GM12891 (cell line): ENCODE measurements at regions not wholly inside any gene's neighbourhood (a gene's known extent, or its start where the extent isn't known, plus 50 kb on each side); places are given as distances from the start of the nearest gene placed in this dataset.
"Not testable (repeated sequence)": the region's sequence is repeated elsewhere in the genome, so short reads cannot be mapped to it uniquely, and the experiment has no call there.

ENCODE experiments used
- DNase-seq: peaks from one replicate; pipeline ENCODE4 v3.0.0; 2011; ENCODE audit warnings: low spot score; ENCODE audit not compliant: insufficient read length
- FAIRE-seq: peaks from 2 replicates; lab custom pipeline; 2011; peaks lifted over from hg19 to GRCh38; lab: Jason Lieb, UNC
- PAX5 ChIP-seq: IDR thresholded peaks from 2 replicates; pipeline ENCODE4 v1.6.1; 2011; ENCODE audit warnings: low read length, moderate library complexity, mild to moderate bottlenecking; ENCODE audit not compliant: insufficient read depth, severe bottlenecking
- POLR2A ChIP-seq: IDR thresholded peaks from 2 replicates; pipeline ENCODE4 v1.6.1; 2011; ENCODE audit warnings: low read depth, low read length, control low read depth
- POLR2AphosphoS5 ChIP-seq: IDR thresholded peaks from 2 replicates; pipeline ENCODE4 v1.6.1; 2011; ENCODE audit warnings: low read depth, low read length, control low read depth
- POU2F2 ChIP-seq: IDR thresholded peaks from 2 replicates; pipeline ENCODE4 v1.6.1; 2011; ENCODE audit warnings: low read depth, mild to moderate bottlenecking, control low read depth, low read length, moderate library complexity
- SPI1 ChIP-seq: IDR thresholded peaks from 2 replicates; pipeline ENCODE4 v1.6.1; 2011; ENCODE audit warnings: low read depth, low read length, control low read depth
- TAF1 ChIP-seq: IDR thresholded peaks from 2 replicates; pipeline ENCODE4 v1.6.1; 2011; ENCODE audit warnings: low read depth, low read length, control low read depth

DNA sequence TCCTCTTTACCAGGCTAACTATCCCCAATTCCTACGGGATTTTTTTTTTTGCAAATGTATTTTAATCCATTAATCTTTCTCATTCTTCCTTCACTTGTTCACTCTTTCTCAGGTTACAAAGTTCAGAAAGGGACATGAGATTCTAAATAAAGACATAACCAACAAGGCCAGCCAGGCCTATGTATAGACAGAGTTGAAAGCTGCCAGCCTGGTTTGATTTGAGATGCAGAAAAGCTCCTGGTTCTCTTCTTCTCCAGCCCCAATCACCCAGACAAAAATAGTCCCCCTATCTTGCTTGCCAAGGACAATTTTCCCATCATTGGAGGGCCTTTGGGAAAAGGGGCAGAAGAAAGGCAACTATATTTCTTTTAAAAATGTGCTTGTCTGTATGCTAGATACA, 398.8 kb downstream of the NFIB start:
- FAIRE-seq (no peak), DNase-seq (no peak)
- no peak for TF ChIP-seq SPI1
- TF ChIP-seq POU2F2: no peak
- TF ChIP-seq POLR2A: no peak
- TF ChIP-seq POLR2AphosphoS5: no peak

- no peak for FAIRE-seq
- DNase-seq: no peak
- TF ChIP-seq PAX5: no peak
- TF ChIP-seq POLR2A: no peak
Measured at GRCh38 chr9:13911473-13911872, 402.5 kb downstream of the NFIB start.

- not testable (repeated sequence) for DNase-seq, FAIRE-seq
Measured at GRCh38 chr9:13907842-13908241, 406.1 kb downstream of the NFIB start.

DNA sequence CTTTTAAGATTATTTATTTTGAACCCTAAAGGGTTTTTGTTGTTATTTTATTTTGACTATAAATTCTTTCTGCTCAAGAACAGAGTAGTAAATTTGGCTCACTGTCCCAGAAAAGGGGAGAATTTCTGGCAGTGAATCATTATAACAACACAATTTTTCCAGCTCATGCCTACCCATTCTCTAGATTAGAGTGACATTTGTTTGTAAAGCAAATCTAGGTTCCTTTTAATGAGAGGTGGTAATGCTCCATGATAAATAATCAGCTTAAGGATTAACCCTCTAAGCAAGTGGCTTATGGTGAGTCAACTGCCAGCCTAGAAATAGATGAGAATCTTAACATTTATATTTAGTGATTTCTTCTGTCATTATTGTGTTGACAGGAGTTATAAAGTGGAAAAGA, 409.2 kb downstream of the NFIB start:
- FAIRE-seq: no peak
- no peak for DNase-seq
- TF ChIP-seq POLR2AphosphoS5: no peak
- no peak for TF ChIP-seq PAX5
- no peak for TF ChIP-seq TAF1
- no peak for TF ChIP-seq POLR2A
- no peak for TF ChIP-seq SPI1
- no peak for TF ChIP-seq POU2F2

GRCh38 chr9:13904311-13904710, 409.6 kb downstream of the NFIB start:
- FAIRE-seq (no peak), DNase-seq (no peak)
- TF ChIP-seq PAX5: no peak
- no peak for TF ChIP-seq POLR2A
- TF ChIP-seq TAF1: no peak
- no peak for TF ChIP-seq POU2F2
- TF ChIP-seq POLR2AphosphoS5: no peak

GRCh38 chr9:13902286-13903066, 411.5 kb downstream of the NFIB start:
- no peak for FAIRE-seq
- no peak for DNase-seq
- TF ChIP-seq POLR2AphosphoS5 (no peak), POU2F2 (no peak), SPI1 (no peak), PAX5 (no peak), POLR2A (no peak), TAF1 (no peak)

DNA sequence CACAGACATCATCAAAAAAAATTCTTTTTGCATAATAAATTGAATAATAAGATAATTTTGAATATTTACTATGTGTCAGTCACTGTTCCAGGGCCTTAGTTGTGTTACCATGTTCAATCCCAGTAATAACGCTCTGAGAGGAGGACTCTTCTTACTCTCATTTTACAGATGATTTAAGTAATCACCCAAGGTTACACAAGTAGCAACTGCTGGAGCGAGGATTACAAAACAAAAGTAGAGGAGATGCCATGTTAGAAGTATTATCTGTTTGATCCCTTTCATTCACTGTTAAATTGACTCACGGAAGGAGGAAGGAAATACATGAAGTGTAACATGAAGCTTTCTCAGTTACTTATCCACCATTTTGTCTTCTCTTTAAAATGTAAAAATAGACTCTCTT, 412.8 kb downstream of the NFIB start:
- DNase-seq: no peak
- TF ChIP-seq PAX5: no peak
- no peak for TF ChIP-seq POLR2AphosphoS5
- no peak for TF ChIP-seq POLR2A
- TF ChIP-seq TAF1: no peak
- no peak for TF ChIP-seq POU2F2
- TF ChIP-seq SPI1: no peak
- FAIRE-seq: no peak

DNA sequence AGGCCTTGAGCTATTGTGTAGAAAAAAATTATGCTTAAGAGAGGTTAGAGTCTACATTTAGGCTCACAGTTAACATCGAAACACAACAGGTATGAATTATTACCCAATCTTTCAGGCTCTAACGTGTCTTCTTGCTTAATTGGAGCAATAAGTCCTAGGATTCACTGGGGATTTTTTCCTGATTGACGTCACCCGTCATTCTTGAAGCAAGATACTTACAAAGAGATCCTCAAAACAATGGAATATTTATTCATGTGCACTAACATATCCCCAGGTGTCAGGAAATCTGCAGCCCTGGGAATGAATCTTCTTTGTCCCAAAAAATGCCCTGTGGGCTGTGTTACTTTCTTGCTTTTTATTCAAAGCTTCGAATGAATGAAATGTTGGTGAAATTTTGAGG, 413.5 kb downstream of the NFIB start:
- DNase-seq (no peak), FAIRE-seq (no peak)
- TF ChIP-seq TAF1 (no peak), POLR2AphosphoS5 (no peak), SPI1 (no peak), PAX5 (no peak), POU2F2 (no peak), POLR2A (no peak)

- DNase-seq: no peak
- TF ChIP-seq POLR2A: no peak
- TF ChIP-seq POLR2AphosphoS5: no peak
- TF ChIP-seq SPI1: no peak
- FAIRE-seq: no peak
Measured at GRCh38 chr9:13899924-13900323, 414.0 kb downstream of the NFIB start.

DNA sequence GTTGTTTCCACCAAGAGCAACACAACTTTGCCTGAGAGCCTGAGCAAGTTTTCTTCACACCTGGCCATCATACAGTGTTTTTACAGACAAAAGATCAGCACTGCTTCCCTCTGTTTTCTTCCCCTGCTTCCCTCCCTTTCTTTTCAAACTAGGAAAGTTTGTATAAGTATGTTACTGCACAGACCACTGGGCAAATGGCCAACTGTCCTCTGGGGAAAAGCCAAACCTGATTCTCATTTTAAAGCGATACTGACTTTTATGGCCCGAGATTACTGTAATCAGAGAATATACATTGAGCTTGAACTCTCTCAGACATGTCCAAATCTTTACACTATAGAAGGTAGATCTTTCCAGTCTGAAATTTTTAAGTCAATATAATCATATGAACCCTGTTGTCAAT, 415.0 kb downstream of the NFIB start:
- TF ChIP-seq POLR2AphosphoS5: no peak
- no peak for TF ChIP-seq SPI1
- no peak for TF ChIP-seq TAF1
- TF ChIP-seq POU2F2: no peak
- no peak for TF ChIP-seq PAX5
- no peak for TF ChIP-seq POLR2A
- FAIRE-seq: no peak
- no peak for DNase-seq
